HEK293 (cell line): ENCODE measurements at regions not wholly inside any gene's neighbourhood (a gene's known extent, or its start where the extent isn't known, plus 50 kb on each side); places are given as distances from the start of the nearest gene placed in this dataset.

Experiments used
- CTCF ChIA-PET: fragments of 350-600 bp; formaldehyde crosslinking; extraction: SDS; loops from one replicate; lab custom pipeline; 2021; ENCODE audit warnings: antibody characterized with exemption; lab: Yijun Ruan, JAX
- POLR2A ChIA-PET: fragments of 300-600 bp; formaldehyde crosslinking; extraction: SDS; loops from one replicate; lab custom pipeline; 2020; ENCODE audit warnings: antibody characterized with exemption, inconsistent platforms; lab: Yijun Ruan, JAX
- H3K27ac ChIP-seq: fragments of 200-500 bp; sonication (Bioruptor generic); 2 replicates; pipeline ENCODE4 v1.5.1; 2014; ENCODE audit warnings: low read depth, low read length, control low read depth, inconsistent platforms; ENCODE audit errors: extremely low read depth
- H3K36me3 ChIP-seq, 2 experiments: fragments of 200-500 bp in 1 of 2; sonication (Bioruptor generic) in 1 of 2; 1 replicate in 1 of 2; 2 replicates in 1 of 2; pipeline ENCODE4 v1.5.1; 2014 to 2017; ENCODE audit warnings: inconsistent platforms in 2 of 2, low read length in 2 of 2; ENCODE audit not compliant: control insufficient read depth in 2 of 2, insufficient read depth in 1 of 2
- H3K4me1 ChIP-seq: fragments of 200-500 bp; sonication (Bioruptor generic); 2 replicates; pipeline ENCODE4 v1.5.1; 2014; ENCODE audit warnings: mild to moderate bottlenecking, low read length, inconsistent platforms; ENCODE audit not compliant: control insufficient read depth, insufficient read depth
- H3K4me3 ChIP-seq: 2 replicates; pipeline ENCODE4 v1.5.1; 2011; ENCODE audit warnings: low read depth, mild to moderate bottlenecking, control low read depth, low read length, moderate library complexity
- H3K9me3 ChIP-seq: fragments of 200-500 bp; sonication (Bioruptor generic); 2 replicates; pipeline ENCODE4 v1.5.1; 2014; ENCODE audit warnings: low read depth, low read length, inconsistent platforms; ENCODE audit not compliant: control insufficient read depth, insufficient read depth
- GLIS1 ChIP-seq: fragments of 450-650 bp; formaldehyde crosslinking; IDR thresholded peaks from 2 replicates; pipeline ENCODE4 v1.5.1; 2016; ENCODE audit warnings: missing biosample characterization, missing genetic modification characterization
- KLF7 ChIP-seq: fragments of 450-650 bp; formaldehyde crosslinking; IDR thresholded peaks from 2 replicates; pipeline ENCODE4 v1.5.1; 2016; ENCODE audit warnings: missing biosample characterization, missing genetic modification characterization, borderline replicate concordance
- PRDM2 ChIP-seq: fragments of 450-650 bp; formaldehyde crosslinking; IDR thresholded peaks from 2 replicates; pipeline ENCODE4 v1.5.1; 2016; ENCODE audit warnings: missing biosample characterization, missing genetic modification characterization, borderline replicate concordance
- PRDM6 ChIP-seq: fragments of 450-650 bp; formaldehyde crosslinking; IDR thresholded peaks from 2 replicates; pipeline ENCODE4 v1.5.1; 2017; ENCODE audit warnings: missing biosample characterization, missing genetic modification characterization
- REPIN1 ChIP-seq: fragments of 450-650 bp; formaldehyde crosslinking; IDR thresholded peaks from 2 replicates; pipeline ENCODE4 v1.5.1; 2017; ENCODE audit warnings: missing biosample characterization, missing genetic modification characterization, low read depth
- TCF7L2 ChIP-seq: IDR thresholded peaks from 2 replicates; pipeline ENCODE4 v1.6.1; 2011; ENCODE audit warnings: low read depth, mild to moderate bottlenecking, inconsistent platforms, low read length, moderate library complexity, borderline replicate concordance
- ZBTB10 ChIP-seq: fragments of 450-650 bp; formaldehyde crosslinking; IDR thresholded peaks from 2 replicates; pipeline ENCODE4 v1.5.1; 2016; ENCODE audit warnings: missing biosample characterization, missing genetic modification characterization
- ZNF114 ChIP-seq: fragments of 450-650 bp; formaldehyde crosslinking; IDR thresholded peaks from 2 replicates; pipeline ENCODE4 v1.5.0; 2017; ENCODE audit warnings: missing biosample characterization, missing genetic modification characterization
- ZNF280C ChIP-seq: fragments of 450-650 bp; formaldehyde crosslinking; IDR thresholded peaks from 2 replicates; pipeline ENCODE4 v1.5.1; 2016; ENCODE audit warnings: missing biosample characterization, missing genetic modification characterization
- ZNF37A ChIP-seq: fragments of 450-650 bp; IDR thresholded peaks from 2 replicates; pipeline ENCODE4 v1.5.1; 2018; ENCODE audit warnings: missing biosample characterization, missing genetic modification characterization
- ZNF529 ChIP-seq: fragments of 450-650 bp; formaldehyde crosslinking; IDR thresholded peaks from 2 replicates; pipeline ENCODE4 v1.5.1; 2017; ENCODE audit warnings: missing genetic modification characterization, missing biosample characterization; ENCODE audit not compliant: insufficient replicate concordance
- ZNF623 ChIP-seq: fragments of 450-650 bp; formaldehyde crosslinking; IDR thresholded peaks from 2 replicates; pipeline ENCODE4 v1.5.1; 2016; ENCODE audit warnings: missing biosample characterization, missing genetic modification characterization
- ZNF626 ChIP-seq: fragments of 450-650 bp; sonication (Bioruptor Pico); formaldehyde crosslinking; IDR thresholded peaks from 2 replicates; pipeline ENCODE4 v1.5.1; 2018; ENCODE audit warnings: missing biosample characterization, missing genetic modification characterization, inconsistent platforms
- ZNF664 ChIP-seq: fragments of 450-650 bp; formaldehyde crosslinking; IDR thresholded peaks from 2 replicates; pipeline ENCODE4 v1.5.1; 2016; ENCODE audit warnings: missing biosample characterization, missing genetic modification characterization
- ZNF776 ChIP-seq: fragments of 450-650 bp; formaldehyde crosslinking; IDR thresholded peaks from 2 replicates; pipeline ENCODE4 v1.5.0; 2017; ENCODE audit warnings: missing biosample characterization, missing genetic modification characterization, borderline replicate concordance
- ZNF843 ChIP-seq: fragments of 450-650 bp; formaldehyde crosslinking; IDR thresholded peaks from 2 replicates; pipeline ENCODE4 v1.5.1; 2016; ENCODE audit warnings: missing biosample characterization, missing genetic modification characterization

GRCh38 chr15:45847645-45848044 is 212.8 kb downstream of the SQOR start (continued):
- TF ChIP-seq PRDM2 (no peak), ZNF664 (tag by site-specific recombination) (no peak), ZNF280C (no peak), ZNF623 (tag by site-specific recombination) (no peak), ZNF114 (tag by site-specific recombination) (no peak), GLIS1 (no peak), PRDM6 (tag by site-specific recombination) (no peak)

GRCh38 chr15:45849136-45849535 is 214.3 kb downstream of the SQOR start:
- H3K9me3 ChIP-seq, result no peaks in the 10 kb centered on the region

More at GRCh38 chr15:45849136-45849535, 214.3 kb downstream of the SQOR start:
- no peaks in the 10 kb centered on the region for H3K36me3 ChIP-seq
- ChIA-PET CTCF (no interaction called here), POLR2A (no interaction called here)
- no peak overlapping the region for H3K27ac ChIP-seq
- H3K4me3 ChIP-seq, result no peak overlapping the region
- H3K4me1 ChIP-seq, result no peaks in the 10 kb centered on the region
- TF ChIP-seq ZNF776 (tag by site-specific recombination) (no peak), REPIN1 (tag by site-specific recombination) (no peak), ZNF843 (no peak), KLF7 (tag by site-specific recombination) (no peak), ZNF626 (tag by site-specific recombination) (no peak), TCF7L2 (no peak), ZNF529 (no peak), ZBTB10 (tag by site-specific recombination) (no peak), ZNF37A (tag by site-specific recombination) (no peak)
